B cell (primary cell): ENCODE measurements at regions not wholly inside any gene's neighbourhood (a gene's known extent, or its start where the extent isn't known, plus 50 kb on each side); places are given as distances from the start of the nearest gene placed in this dataset.

Experiments
- ATAC-seq: fragments of 200-7000 bp; cut with Tn5 transposase; one replicate; pipeline ENCODE4 v1.10.0; 2021; ENCODE audit warnings: low read depth, mild to moderate bottlenecking, moderate number of reproducible peaks, moderate library complexity
- CTCF ChIA-PET: fragments of 350-600 bp; sonication (Branson Sonifier 250); formaldehyde crosslinking; loops from one replicate; lab custom pipeline; 2021; ENCODE audit warnings: antibody characterized with exemption, inconsistent platforms; lab: Charles Lee
- POLR2A ChIA-PET: fragments of 350-600 bp; sonication (Branson Sonifier 250); formaldehyde crosslinking; loops from one replicate; lab custom pipeline; 2021; ENCODE audit warnings: antibody characterized with exemption; lab: Charles Lee
- DNase-seq: peaks from one replicate; pipeline ENCODE4 v3.0.0; 2013
- H2AFZ ChIP-seq: 2 replicates; pipeline ENCODE4 v1.6.1; 2012; ENCODE audit warnings: mild to moderate bottlenecking, low read depth, low read length; ENCODE audit not compliant: insufficient read depth, poor library complexity, severe bottlenecking
- H3K27ac ChIP-seq, 2 donors: 1 replicate in 1 of 2; 2 replicates in 1 of 2; pipeline ENCODE4 v1.5.1; 2012 to 2013; ENCODE audit warnings: low read length in 2 of 2, mild to moderate bottlenecking in 2 of 2, moderate library complexity in 1 of 2
- H3K27me3 ChIP-seq, 4 experiments: fragments of 200-600 bp in 1 of 4; sonication (generic) in 1 of 4; replicated peaks in 1 of 4; 1 replicate in 2 of 4; 2 replicates in 2 of 4; pipeline versions ENCODE4 v1.6.1 to v1.7.0; 2013 to 2016; ENCODE audit warnings: low read length in 3 of 4, mild to moderate bottlenecking in 2 of 4, mixed read lengths in 1 of 4, moderate library complexity in 1 of 4; ENCODE audit not compliant: insufficient read depth in 4 of 4, control insufficient read depth in 3 of 4; ENCODE audit errors: control extremely low read depth in 1 of 4
- H3K36me3 ChIP-seq, 2 experiments: replicated peaks in 1 of 2; 1 replicate in 1 of 2; 2 replicates in 1 of 2; pipeline versions ENCODE4 v1.6.1 to v1.7.1; 2013; ENCODE audit warnings: low read length in 1 of 2; ENCODE audit not compliant: insufficient read depth in 2 of 2, control insufficient read depth in 1 of 2; ENCODE audit errors: control extremely low read depth in 1 of 2, extremely low read depth in 1 of 2
- H3K4me1 ChIP-seq, 2 donors: fragments of 200-600 bp in 1 of 2; sonication (generic) in 1 of 2; 1 replicate in 1 of 2; 2 replicates in 1 of 2; pipeline versions ENCODE4 v1.5.1 to v1.6.1; 2013 to 2017; ENCODE audit warnings: low read length in 2 of 2; ENCODE audit not compliant: control insufficient read depth in 2 of 2, insufficient read depth in 2 of 2
- H3K4me2 ChIP-seq: replicated peaks from 2 replicates; pipeline ENCODE3; 2012; ENCODE audit warnings: mild to moderate bottlenecking, low read depth, low read length; ENCODE audit not compliant: poor library complexity, severe bottlenecking
- H3K4me3 ChIP-seq, 5 experiments: fragments of 200-600 bp in 1 of 5; sonication (generic) in 1 of 5; 1 replicate in 3 of 5; 2 replicates in 2 of 5; pipeline versions ENCODE4 v1.5.1 to v1.7.0; 2011 to 2016; ENCODE audit warnings: low read length in 4 of 5, mild to moderate bottlenecking in 4 of 5, low read depth in 2 of 5, control low read depth in 1 of 5, moderate library complexity in 1 of 5; ENCODE audit not compliant: insufficient read depth in 1 of 5; ENCODE audit errors: control extremely low read depth in 1 of 5, extremely low read depth in 1 of 5
- H3K79me2 ChIP-seq: fragments of 200-600 bp; sonication (generic); one replicate; pipeline ENCODE4 v1.6.0; 2016; ENCODE audit warnings: low read length; ENCODE audit not compliant: control insufficient read depth, insufficient read depth
- H3K9ac ChIP-seq: fragments of 200-600 bp; sonication (generic); 2 replicates; pipeline ENCODE4 v1.6.1; 2017; ENCODE audit warnings: mild to moderate bottlenecking, low read length, moderate library complexity
- H3K9me3 ChIP-seq, 3 donors: one replicate each; pipeline versions ENCODE4 v1.6.1 to v1.7.1; 2013; ENCODE audit warnings: low read length in 2 of 3; ENCODE audit not compliant: control insufficient read depth in 2 of 3, insufficient read depth in 1 of 3; ENCODE audit errors: control extremely low read depth in 1 of 3
- H4K20me1 ChIP-seq: 2 replicates; pipeline ENCODE4 v1.6.0; 2012; ENCODE audit warnings: mild to moderate bottlenecking, low read length; ENCODE audit not compliant: insufficient read depth, control insufficient read depth, poor library complexity, severe bottlenecking
- H3K27ac Mint-ChIP-seq: one replicate; pipeline ENCODE4 v1.8.0; 2021; ENCODE audit warnings: mixed read lengths
- H3K27me3 Mint-ChIP-seq: one replicate; pipeline ENCODE4 v1.8.0; 2021; ENCODE audit warnings: mixed read lengths
- H3K4me1 Mint-ChIP-seq: one replicate; pipeline ENCODE4 v1.8.0; 2021; ENCODE audit warnings: mixed read lengths
- H3K4me3 Mint-ChIP-seq: one replicate; pipeline ENCODE4 v1.8.0; 2021; ENCODE audit warnings: mixed read lengths
- H3K9me3 Mint-ChIP-seq: one replicate; pipeline ENCODE4 v1.8.0; 2022; ENCODE audit warnings: mixed read lengths; ENCODE audit not compliant: insufficient read depth
- EZH2 ChIP-seq: IDR thresholded peaks from 2 replicates; pipeline ENCODE4 v1.6.1; 2012; ENCODE audit warnings: borderline replicate concordance, low read depth, mild to moderate bottlenecking, moderate library complexity, low read length; ENCODE audit not compliant: insufficient read depth, poor library complexity, severe bottlenecking
- WGBS: methylation state at CpG from one replicate; pipeline ENCODE4 v1.1.5; 2013; ENCODE audit warnings: missing lambda C conversion rate; ENCODE audit not compliant: insufficient coverage; 5-methylcytosine and 5-hydroxymethylcytosine counted together
- intact Hi-C: fragments of 100-400 bp; cut with micrococcal nuclease; formaldehyde crosslinking; loops from one replicate; pipeline ENCODE4 v1.10.0; 2022
- TF ChIP-seq, protein P1 (sequence below): fragments of 200-600 bp; IDR thresholded peaks from one replicate; pipeline ENCODE4 v1.8.0; 2022; ENCODE audit warnings: antibody characterized with exemption, mild to moderate bottlenecking

DNA sequence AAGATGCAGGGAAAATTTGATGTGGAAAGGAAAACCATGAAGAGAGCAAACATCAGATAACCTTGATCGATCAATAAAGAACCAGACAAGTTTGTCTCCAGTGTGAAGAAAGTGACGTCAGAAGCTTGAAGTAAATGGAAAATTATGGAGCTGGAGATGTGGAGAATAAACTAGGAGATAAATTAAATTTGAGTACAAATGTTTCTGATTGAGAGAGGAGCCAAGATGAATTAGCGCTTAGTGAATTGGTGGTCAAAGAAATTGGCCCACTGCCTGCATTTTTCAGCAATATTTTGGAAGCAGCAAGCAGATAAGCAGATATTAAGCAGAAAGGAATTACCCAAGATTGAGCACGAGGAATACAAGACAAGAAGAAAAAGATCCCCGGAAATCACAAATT is 567.3 kb upstream of the ZNF385D start:
- CTCF ChIA-PET = no interaction called here
- intact Hi-C loops = no loop called here
- Mint-ChIP-seq H3K4me1 (no peaks in the 10 kb centered on the region), H3K9me3 (no peaks in the 10 kb centered on the region), H3K27ac (no peak overlapping the region), H3K4me3 (no peak overlapping the region), H3K27me3 (no peaks in the 10 kb centered on the region)
- TF ChIP-seq, protein P1, sequence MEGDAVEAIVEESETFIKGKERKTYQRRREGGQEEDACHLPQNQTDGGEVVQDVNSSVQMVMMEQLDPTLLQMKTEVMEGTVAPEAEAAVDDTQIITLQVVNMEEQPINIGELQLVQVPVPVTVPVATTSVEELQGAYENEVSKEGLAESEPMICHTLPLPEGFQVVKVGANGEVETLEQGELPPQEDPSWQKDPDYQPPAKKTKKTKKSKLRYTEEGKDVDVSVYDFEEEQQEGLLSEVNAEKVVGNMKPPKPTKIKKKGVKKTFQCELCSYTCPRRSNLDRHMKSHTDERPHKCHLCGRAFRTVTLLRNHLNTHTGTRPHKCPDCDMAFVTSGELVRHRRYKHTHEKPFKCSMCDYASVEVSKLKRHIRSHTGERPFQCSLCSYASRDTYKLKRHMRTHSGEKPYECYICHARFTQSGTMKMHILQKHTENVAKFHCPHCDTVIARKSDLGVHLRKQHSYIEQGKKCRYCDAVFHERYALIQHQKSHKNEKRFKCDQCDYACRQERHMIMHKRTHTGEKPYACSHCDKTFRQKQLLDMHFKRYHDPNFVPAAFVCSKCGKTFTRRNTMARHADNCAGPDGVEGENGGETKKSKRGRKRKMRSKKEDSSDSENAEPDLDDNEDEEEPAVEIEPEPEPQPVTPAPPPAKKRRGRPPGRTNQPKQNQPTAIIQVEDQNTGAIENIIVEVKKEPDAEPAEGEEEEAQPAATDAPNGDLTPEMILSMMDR = no peak
- no peak for TF ChIP-seq EZH2
- POLR2A ChIA-PET = no interaction called here
- WGBS = 100% methylated on average over 3 of the region's 5 CpGs
- DNase-seq = no peak
- H3K27ac ChIP-seq = no peak overlapping the region
- no peaks in the 10 kb centered on the region for H4K20me1 ChIP-seq
- no peaks in the 10 kb centered on the region for H3K9me3 ChIP-seq
- no peak overlapping the region for H3K4me3 ChIP-seq
- H2AFZ ChIP-seq = no peak overlapping the region
- H3K4me2 ChIP-seq = no peak overlapping the region
- no peaks in the 10 kb centered on the region for H3K27me3 ChIP-seq
- H3K36me3 ChIP-seq = no peaks in the 10 kb centered on the region
- H3K9ac ChIP-seq = no peak overlapping the region
- no peaks in the 10 kb centered on the region for H3K4me1 ChIP-seq
- no peaks in the 10 kb centered on the region for H3K79me2 ChIP-seq
- no peak for ATAC-seq

DNA sequence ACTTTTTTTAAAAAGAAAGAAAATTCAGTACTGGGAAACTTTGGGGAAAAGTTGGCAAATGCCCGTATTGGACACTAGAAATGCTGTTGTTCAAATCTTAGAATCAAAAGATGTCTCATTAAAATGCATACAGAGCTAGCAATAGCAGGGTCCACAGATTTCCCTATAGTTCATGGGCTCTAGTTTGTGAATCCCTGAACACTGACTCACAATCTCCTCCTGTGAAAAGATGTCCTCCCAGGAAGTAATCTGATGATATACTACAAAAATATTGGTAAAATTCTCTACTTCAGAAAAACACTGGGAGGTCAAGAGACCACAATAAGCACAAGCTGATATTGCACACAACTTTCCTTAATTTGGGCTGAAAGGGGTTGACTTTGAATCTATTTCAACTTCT is 568.4 kb upstream of the ZNF385D start:
- Histone ChIP-seq H2AFZ (no peak overlapping the region), H3K4me1 (no peaks in the 10 kb centered on the region), H3K36me3 (no peaks in the 10 kb centered on the region), H3K27ac (no peak overlapping the region), H4K20me1 (no peaks in the 10 kb centered on the region), H3K9me3 (no peaks in the 10 kb centered on the region), H3K9ac (no peak overlapping the region), H3K4me3 (no peak overlapping the region), H3K79me2 (no peaks in the 10 kb centered on the region), H3K27me3 (no peaks in the 10 kb centered on the region), H3K4me2 (no peak overlapping the region)
- DNase-seq (no peak), ATAC-seq (no peak)
- Mint-ChIP-seq H3K27me3 (no peaks in the 10 kb centered on the region), H3K9me3 (no peaks in the 10 kb centered on the region), H3K27ac (no peak overlapping the region), H3K4me1 (no peaks in the 10 kb centered on the region), H3K4me3 (no peak overlapping the region)
- ChIA-PET CTCF (no interaction called here), POLR2A (no interaction called here)
- WGBS = no CpG with 5 or more reads among the region's 1 CpG
- no peak for TF ChIP-seq EZH2
- intact Hi-C loops = no loop called here
